Right cardiac atrium (tissue), 5 donors: ENCODE measurements at regions not wholly inside any gene's neighbourhood (a gene's known extent, or its start where the extent isn't known, plus 50 kb on each side); places are given as distances from the start of the nearest gene placed in this dataset.
"Not testable (repeated sequence)": the region's sequence is repeated elsewhere in the genome, so short reads cannot be mapped to it uniquely, and the experiment has no call there.

Source experiments
- ATAC-seq, 2 donors: fragments of 200-7000 bp; cut with Tn5 transposase; one replicate each; pipeline versions ENCODE4 v1.8.0 to v1.9.1; 2020; ENCODE audit warnings: moderate library complexity in 2 of 2, mild to moderate bottlenecking in 1 of 2
- DNase-seq, 3 donors: peaks; one replicate each; pipeline ENCODE4 v3.0.0-alpha.2; 2020
- H3K27ac ChIP-seq: one replicate; pipeline ENCODE4 v1.5.1; 2013; ENCODE audit warnings: mild to moderate bottlenecking, low read length, control low read depth, moderate library complexity
- H3K27me3 ChIP-seq: one replicate; pipeline ENCODE4 v1.6.1; 2013; ENCODE audit not compliant: control insufficient read depth, insufficient read depth
- H3K4me1 ChIP-seq: one replicate; pipeline ENCODE4 v1.6.1; 2013; ENCODE audit warnings: low read length; ENCODE audit not compliant: control insufficient read depth, insufficient read depth
- H3K4me3 ChIP-seq: one replicate; pipeline ENCODE4 v1.5.1; 2013; ENCODE audit warnings: low read length, control low read depth
- H3K9me3 ChIP-seq: one replicate; pipeline ENCODE4 v1.6.1; 2013; ENCODE audit warnings: low read length; ENCODE audit not compliant: control insufficient read depth
- WGBS: extraction: QIAGEN DNeasy Blood & Tissue Kit; methylation state at CpG from one replicate; pipeline ENCODE4 v1.1.7; 2013; 5-methylcytosine and 5-hydroxymethylcytosine counted together
- intact Hi-C, 4 donors: fragments of 100-400 bp; cut with DNase I; formaldehyde crosslinking; loops; one replicate each; pipeline versions ENCODE4 v1.11.0 to v1.14.0; 2022 to 2023
- donor health status: healthy with polysubstance abuse.
- donor health status: DM: no; HTN: yes; CAD: no.
- donor health status: DM: no; HTN: no; CAD: no.
- donor health status: DM: no; HTN: yes; CAD: no; lungs with severe emphysema.
- donor health status: DM: yes; HTN: yes; CAD: no.

GRCh38 chr6:103405321-103405720 is 1454.4 kb downstream of the HACE1 start:
- intact Hi-C loops: no loop called here
- no peak overlapping the region for H3K4me3 ChIP-seq
- no peak overlapping the region for H3K27ac ChIP-seq
- DNase-seq: no peak
- 73% methylated on average over 12 of the region's 12 CpGs for WGBS
- ATAC-seq: no peak
- no peaks in the 10 kb centered on the region for H3K27me3 ChIP-seq
- H3K9me3 ChIP-seq: no peaks in the 10 kb centered on the region
- H3K4me1 ChIP-seq: no peaks in the 10 kb centered on the region

GRCh38 chr6:103404799-103405198 is 1454.9 kb downstream of the HACE1 start:
- intact Hi-C loops: no loop called here
- no peak for DNase-seq
- Histone ChIP-seq H3K27me3 (no peaks in the 10 kb centered on the region), H3K4me1 (no peaks in the 10 kb centered on the region), H3K4me3 (no peak overlapping the region), H3K9me3 (no peaks in the 10 kb centered on the region), H3K27ac (no peak overlapping the region)
- ATAC-seq: no peak
- 90% methylated on average over 8 of the region's 8 CpGs for WGBS

GRCh38 chr6:103396768-103397167 is 1463.0 kb downstream of the HACE1 start:
- Histone ChIP-seq H3K27ac (no peak overlapping the region), H3K9me3 (no peaks in the 10 kb centered on the region), H3K4me1 (no peaks in the 10 kb centered on the region), H3K27me3 (no peaks in the 10 kb centered on the region), H3K4me3 (no peak overlapping the region)
- intact Hi-C loops: no loop called here
- no peak for DNase-seq
- ATAC-seq: no peak
- 89% methylated on average over 2 of the region's 2 CpGs for WGBS

GRCh38 chr6:103379272-103379671 is 1480.4 kb downstream of the HACE1 start:
- Histone ChIP-seq H3K4me3 (no peak overlapping the region), H3K27ac (no peak overlapping the region), H3K27me3 (no peaks in the 10 kb centered on the region), H3K9me3 (no peaks in the 10 kb centered on the region), H3K4me1 (no peaks in the 10 kb centered on the region)
- 55% methylated on average over 2 of the region's 2 CpGs for WGBS
- intact Hi-C loops: no loop called here
- ATAC-seq (no peak), DNase-seq (no peak)

GRCh38 chr6:103367212-103367611 is 1492.5 kb downstream of the HACE1 start:
- H3K4me1 ChIP-seq: no peaks in the 10 kb centered on the region
- H3K27ac ChIP-seq: no peak overlapping the region
- no peaks in the 10 kb centered on the region for H3K9me3 ChIP-seq
- no peak overlapping the region for H3K4me3 ChIP-seq
- ATAC-seq (no peak), DNase-seq (no peak)
- no peaks in the 10 kb centered on the region for H3K27me3 ChIP-seq
- intact Hi-C loops: no loop called here

GRCh38 chr6:103356531-103356930 is 1503.2 kb downstream of the HACE1 start:
- no peaks in the 10 kb centered on the region for H3K27me3 ChIP-seq
- DNase-seq (no peak), ATAC-seq (no peak)
- no peak overlapping the region for H3K27ac ChIP-seq
- H3K4me1 ChIP-seq: no peaks in the 10 kb centered on the region
- WGBS: 35% methylated on average over 1 of the region's 1 CpG
- H3K4me3 ChIP-seq: no peak overlapping the region
- intact Hi-C loops: no loop called here
- H3K9me3 ChIP-seq: no peaks in the 10 kb centered on the region

- no peak for ATAC-seq
These were observed 1515.1 kb downstream of the HACE1 start for GRCh38 chr6:103344554-103345163.

GRCh38 chr6:103335412-103335811 is 1524.3 kb downstream of the HACE1 start:
- ATAC-seq: no peak
- 74% methylated on average over 2 of the region's 2 CpGs for WGBS
- H3K4me3 ChIP-seq: no peak overlapping the region
- H3K27me3 ChIP-seq: no peaks in the 10 kb centered on the region
- no peak for DNase-seq
- H3K27ac ChIP-seq: no peak overlapping the region
- intact Hi-C loops: no loop called here
- no peaks in the 10 kb centered on the region for H3K9me3 ChIP-seq
- no peaks in the 10 kb centered on the region for H3K4me1 ChIP-seq

More at GRCh38 chr6:103344554-103345163, 1515.1 kb downstream of the HACE1 start:
- H3K27me3 ChIP-seq: no peaks in the 10 kb centered on the region
- 71% methylated on average over 2 of the region's 2 CpGs for WGBS
- DNase-seq: no peak
- no peaks in the 10 kb centered on the region for H3K9me3 ChIP-seq
- no peak overlapping the region for H3K4me3 ChIP-seq
- no peaks in the 10 kb centered on the region for H3K4me1 ChIP-seq
- intact Hi-C loops: no loop called here
- no peak overlapping the region for H3K27ac ChIP-seq

- 42% methylated on average over 4 of the region's 4 CpGs for WGBS
- H3K4me1 ChIP-seq: no peaks in the 10 kb centered on the region
- peak in 1 of 2 donors; percentile 63 for ATAC-seq
- H3K9me3 ChIP-seq: no peaks in the 10 kb centered on the region
- peak; percentile 12 to 57 (median 23) for DNase-seq
- intact Hi-C loops: no loop called here
- no peaks in the 10 kb centered on the region for H3K27me3 ChIP-seq
- H3K27ac ChIP-seq: no peak overlapping the region
- no peak overlapping the region for H3K4me3 ChIP-seq
These were observed 1532.7 kb downstream of the HACE1 start for GRCh38 chr6:103326760-103327757.

GRCh38 chr6:103313432-103313831 is 1546.3 kb downstream of the HACE1 start:
- no peak overlapping the region for H3K4me3 ChIP-seq
- no peaks in the 10 kb centered on the region for H3K4me1 ChIP-seq
- H3K27me3 ChIP-seq: no peaks in the 10 kb centered on the region
- H3K9me3 ChIP-seq: no peaks in the 10 kb centered on the region
- H3K27ac ChIP-seq: no peak overlapping the region
- DNase-seq: no peak
- intact Hi-C loops: no loop called here
- no peak for ATAC-seq

GRCh38 chr6:103294376-103294775 is 1565.3 kb downstream of the HACE1 start:
- H3K4me1 ChIP-seq, intact Hi-C loops, H3K27me3 ChIP-seq, ATAC-seq, DNase-seq, H3K27ac ChIP-seq, H3K4me3 ChIP-seq, H3K9me3 ChIP-seq: not testable (repeated sequence)
- WGBS: 93% methylated on average over 25 of the region's 35 CpGs
